Activated naive CD4-positive, alpha-beta T cell treated with anti-CD3 and anti-CD28 coated beads for 36 hours (primary cell): ENCODE measurements at regions not wholly inside any gene's neighbourhood (a gene's known extent, or its start where the extent isn't known, plus 50 kb on each side); places are given as distances from the start of the nearest gene placed in this dataset.

Experiments used
- CTCF ChIA-PET: fragments of 350-600 bp; sonication (Branson Sonifier 250); formaldehyde crosslinking; loops from one replicate; lab custom pipeline; 2021; ENCODE audit warnings: antibody characterized with exemption; lab: Charles Lee
- DNase-seq: peaks from one replicate; pipeline ENCODE4 v3.0.0-alpha.2; 2020
- H3K27ac Mint-ChIP-seq: one replicate; pipeline ENCODE4 v1.8.0; 2021; ENCODE audit warnings: mild to moderate bottlenecking, mixed read lengths
- H3K27me3 Mint-ChIP-seq: one replicate; pipeline ENCODE4 v1.8.0; 2021; ENCODE audit warnings: low read depth, mixed read lengths
- H3K36me3 Mint-ChIP-seq: one replicate; pipeline ENCODE4 v1.8.0; 2021; ENCODE audit warnings: low read depth, mixed read lengths
- H3K4me1 Mint-ChIP-seq: one replicate; pipeline ENCODE4 v1.8.0; 2021; ENCODE audit warnings: low read depth, mixed read lengths
- H3K4me3 Mint-ChIP-seq: one replicate; pipeline ENCODE4 v1.8.0; 2021; ENCODE audit warnings: mild to moderate bottlenecking, moderate library complexity, mixed read lengths
- H3K9me3 Mint-ChIP-seq: one replicate; pipeline ENCODE4 v1.8.0; 2021; ENCODE audit warnings: mixed read lengths
- intact Hi-C: fragments of 100-400 bp; cut with micrococcal nuclease; formaldehyde crosslinking; loops from one replicate; pipeline ENCODE4 v1.15.1; 2023

DNA sequence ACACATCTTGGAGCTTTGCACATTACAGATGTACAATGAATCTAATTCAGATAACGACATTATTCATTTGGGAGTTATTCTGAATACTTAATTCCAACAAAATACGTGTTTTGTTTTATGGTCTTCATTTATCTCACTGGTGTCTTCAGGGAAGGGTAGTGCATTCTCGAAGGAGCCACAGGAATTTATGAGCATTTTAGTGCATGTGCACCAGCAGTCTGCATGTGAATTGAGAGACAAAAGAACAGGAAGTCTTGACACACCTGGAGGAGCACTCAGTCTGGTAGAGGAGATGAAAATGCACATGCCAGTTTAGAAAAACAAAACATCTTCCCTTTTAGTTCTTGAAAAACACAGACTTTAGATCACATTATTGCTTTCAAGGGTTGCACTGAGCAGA lies 228.7 kb downstream of the LRATD1 start:
- intact Hi-C loops, result no loop called here
- Mint-ChIP-seq H3K27me3 (peaks cover 2% of the 10 kb centered on the region), H3K9me3 (peaks cover 16% of the 10 kb centered on the region), H3K36me3 (no peaks in the 10 kb centered on the region), H3K4me3 (no peak overlapping the region), H3K27ac (no peak overlapping the region), H3K4me1 (no peaks in the 10 kb centered on the region)
- CTCF ChIA-PET, result no interaction called here
- DNase-seq, result no peak

DNA sequence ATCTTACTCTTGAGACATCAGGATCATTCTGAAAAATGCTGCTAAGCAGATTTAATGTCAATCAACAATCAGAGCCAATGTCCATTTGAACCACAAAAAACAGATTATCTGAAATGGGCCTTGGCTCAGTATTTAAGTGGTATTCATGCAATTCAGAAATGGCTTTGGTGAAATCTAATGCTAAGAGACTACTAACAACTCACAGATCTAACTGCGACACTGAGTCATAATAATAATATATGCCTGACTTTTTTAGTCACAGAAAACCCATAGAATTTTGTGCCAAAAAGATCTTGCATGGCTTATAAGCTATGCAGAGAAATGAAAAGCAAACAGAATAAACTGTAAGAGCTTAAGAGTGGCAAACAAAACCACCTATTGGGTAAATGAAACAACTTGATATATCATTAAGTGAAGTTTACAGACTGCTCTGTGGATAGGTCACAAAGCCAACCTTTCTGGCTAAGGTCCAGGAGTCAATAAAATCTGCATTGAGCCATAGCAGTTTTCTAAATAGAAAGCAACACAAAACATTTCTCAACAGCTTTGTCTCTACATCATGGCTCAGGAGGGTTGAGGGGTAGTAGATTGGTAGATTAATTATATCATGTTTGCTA lies 234.3 kb downstream of the LRATD1 start:
- CTCF ChIA-PET, result no interaction called here
- H3K4me3 Mint-ChIP-seq, result no peak overlapping the region
- intact Hi-C loops, result no loop called here

DNA sequence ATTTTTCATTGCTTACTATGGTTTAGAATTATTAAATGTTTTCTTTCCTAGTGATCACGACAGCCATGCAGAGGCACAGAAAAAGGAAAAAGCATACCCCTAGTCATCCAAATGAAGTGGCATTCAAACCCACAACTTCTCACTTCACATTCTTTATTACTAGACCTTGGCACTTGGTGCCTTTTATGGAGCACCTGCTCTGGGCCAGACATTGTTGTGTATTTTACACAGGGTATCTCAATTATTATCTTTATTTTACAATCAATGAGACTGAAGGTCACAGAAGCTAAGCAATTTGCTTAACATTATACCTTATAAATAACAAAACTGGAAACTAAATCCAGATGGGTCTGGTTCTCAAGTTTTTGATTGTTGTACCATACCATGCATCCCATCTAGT lies 235.3 kb downstream of the LRATD1 start:
- intact Hi-C loops, result no loop called here
- no peak for DNase-seq
- no peak overlapping the region for H3K27ac Mint-ChIP-seq
- no peak overlapping the region for H3K4me3 Mint-ChIP-seq
- CTCF ChIA-PET, result no interaction called here
- no peaks in the 10 kb centered on the region for H3K36me3 Mint-ChIP-seq
- H3K9me3 Mint-ChIP-seq, result peaks cover 7% of the 10 kb centered on the region
- H3K4me1 Mint-ChIP-seq, result no peaks in the 10 kb centered on the region
- no peaks in the 10 kb centered on the region for H3K27me3 Mint-ChIP-seq

More for the DNA sequence above, 234.3 kb downstream of the LRATD1 start:
- Mint-ChIP-seq H3K9me3 (peaks cover 8% of the 10 kb centered on the region), H3K4me1 (no peaks in the 10 kb centered on the region), H3K27me3 (peaks cover under 1% of the 10 kb centered on the region), H3K27ac (no peak overlapping the region), H3K36me3 (no peaks in the 10 kb centered on the region)
- DNase-seq, result no peak

- CTCF ChIA-PET, result interaction anchor here (0.9 kb wide), 1 partner anchor 31 kb away, joined by 3 read pairs; no protein-coding TSS in a partner anchor
- Mint-ChIP-seq H3K27me3 (peaks cover under 1% of the 10 kb centered on the region), H3K36me3 (no peaks in the 10 kb centered on the region), H3K4me1 (no peaks in the 10 kb centered on the region), H3K4me3 (no peak overlapping the region), H3K27ac (no peak overlapping the region), H3K9me3 (peaks cover 5% of the 10 kb centered on the region)
- intact Hi-C loops, result no loop called here
- no peak for DNase-seq
These were observed 240.3 kb downstream of the LRATD1 start for GRCh38 chr2:14872779-14873325.

DNA sequence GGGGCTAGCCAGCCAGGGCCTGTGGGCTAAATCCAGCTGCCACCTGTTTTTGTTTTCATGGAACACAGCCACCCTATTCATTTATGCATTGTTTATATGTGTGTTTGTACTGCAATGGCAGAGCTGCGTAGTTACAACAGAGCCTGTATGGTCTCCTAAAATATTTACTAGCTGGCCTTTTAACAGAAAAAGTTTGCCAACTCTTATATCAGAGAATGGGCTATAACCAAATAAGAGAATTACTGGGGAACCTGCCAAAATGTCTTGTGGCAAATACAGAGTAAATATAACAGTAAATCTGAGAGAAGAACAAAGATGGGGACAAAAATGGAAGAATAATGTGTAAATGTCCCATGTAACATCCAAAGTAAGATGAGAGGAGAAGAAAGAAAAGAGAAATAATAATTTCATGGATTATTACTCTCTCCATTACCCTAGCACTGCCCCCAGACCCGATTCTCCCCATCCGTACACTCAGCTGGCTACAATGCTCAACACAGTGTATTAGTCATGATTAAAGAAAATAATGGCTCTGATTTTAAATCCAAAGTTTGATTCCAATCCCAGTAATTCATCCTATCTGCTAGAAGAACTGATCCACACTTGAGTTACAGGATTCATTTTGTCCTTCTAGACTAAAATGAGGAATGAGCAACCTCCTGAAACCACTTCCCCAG lies 249.3 kb downstream of the LRATD1 start:
- DNase-seq, result no peak
- intact Hi-C loops, result no loop called here
- H3K27me3 Mint-ChIP-seq, result peaks cover 2% of the 10 kb centered on the region
- H3K4me3 Mint-ChIP-seq, result no peak overlapping the region
- H3K4me1 Mint-ChIP-seq, result no peaks in the 10 kb centered on the region
- no peaks in the 10 kb centered on the region for H3K9me3 Mint-ChIP-seq
- no peaks in the 10 kb centered on the region for H3K36me3 Mint-ChIP-seq
- H3K27ac Mint-ChIP-seq, result no peak overlapping the region
- CTCF ChIA-PET, result no interaction called here

DNA sequence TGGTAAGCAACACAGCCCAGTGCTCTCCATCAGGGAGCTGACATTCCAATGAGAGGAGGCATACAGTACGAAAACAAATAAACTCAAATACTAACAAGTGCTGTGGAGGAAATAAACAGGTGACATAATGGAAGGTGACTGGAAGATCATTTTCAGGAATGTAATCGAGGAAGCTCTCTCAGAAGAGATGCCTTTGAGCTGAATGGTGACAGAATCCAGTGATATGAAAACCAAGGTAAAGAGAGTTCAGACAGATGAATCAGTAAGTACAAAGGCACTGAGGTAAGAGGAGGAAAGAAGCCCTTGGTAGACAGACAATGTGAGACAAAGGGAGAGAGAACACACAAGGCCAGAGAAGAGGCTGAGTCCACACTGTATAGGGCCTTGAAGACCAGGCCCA lies 252.1 kb downstream of the LRATD1 start:
- Mint-ChIP-seq H3K4me3 (no peak overlapping the region), H3K36me3 (no peaks in the 10 kb centered on the region)
- intact Hi-C loops, result no loop called here

DNA sequence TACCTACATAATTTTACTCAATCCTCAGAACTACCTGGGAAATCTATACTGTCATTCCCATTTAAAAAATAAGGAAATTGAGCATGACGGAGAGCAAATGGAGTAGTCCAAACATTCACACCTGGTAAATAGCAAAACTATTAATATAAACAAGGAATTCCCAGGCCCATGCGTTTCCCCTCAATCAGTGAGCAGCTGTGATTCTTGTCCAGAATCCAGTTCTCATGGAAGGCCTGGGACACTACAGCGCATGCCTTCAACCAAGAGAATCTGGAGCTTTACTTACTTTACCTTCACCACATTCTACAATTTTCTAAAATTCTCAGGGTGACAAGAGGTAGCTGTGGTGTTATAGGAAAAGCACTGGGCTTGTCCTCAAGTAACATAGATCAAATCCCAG lies 259.0 kb downstream of the LRATD1 start:
- no peak overlapping the region for H3K4me3 Mint-ChIP-seq
- no peak overlapping the region for H3K27ac Mint-ChIP-seq
- intact Hi-C loops, result no loop called here
- CTCF ChIA-PET, result no interaction called here
- no peak for DNase-seq
- H3K4me1 Mint-ChIP-seq, result no peaks in the 10 kb centered on the region
- H3K27me3 Mint-ChIP-seq, result peaks cover 4% of the 10 kb centered on the region
- no peaks in the 10 kb centered on the region for H3K36me3 Mint-ChIP-seq
- no peaks in the 10 kb centered on the region for H3K9me3 Mint-ChIP-seq

More for the DNA sequence above, 252.1 kb downstream of the LRATD1 start:
- CTCF ChIA-PET, result no interaction called here
- H3K27ac Mint-ChIP-seq, result no peak overlapping the region
- no peaks in the 10 kb centered on the region for H3K4me1 Mint-ChIP-seq
- no peaks in the 10 kb centered on the region for H3K9me3 Mint-ChIP-seq
- H3K27me3 Mint-ChIP-seq, result no peaks in the 10 kb centered on the region
- DNase-seq, result no peak

- Mint-ChIP-seq H3K27ac (no peak overlapping the region), H3K4me1 (no peaks in the 10 kb centered on the region), H3K9me3 (no peaks in the 10 kb centered on the region), H3K4me3 (no peak overlapping the region), H3K36me3 (no peaks in the 10 kb centered on the region), H3K27me3 (peaks cover 7% of the 10 kb centered on the region)
- no peak for DNase-seq
- CTCF ChIA-PET, result interaction anchor here (0.7 kb wide), 1 partner anchor 105 kb away, joined by 3 read pairs; no protein-coding TSS in a partner anchor
- intact Hi-C loops, result no loop called here
These were observed 264.0 kb downstream of the LRATD1 start for GRCh38 chr2:14896330-14897030.

DNA sequence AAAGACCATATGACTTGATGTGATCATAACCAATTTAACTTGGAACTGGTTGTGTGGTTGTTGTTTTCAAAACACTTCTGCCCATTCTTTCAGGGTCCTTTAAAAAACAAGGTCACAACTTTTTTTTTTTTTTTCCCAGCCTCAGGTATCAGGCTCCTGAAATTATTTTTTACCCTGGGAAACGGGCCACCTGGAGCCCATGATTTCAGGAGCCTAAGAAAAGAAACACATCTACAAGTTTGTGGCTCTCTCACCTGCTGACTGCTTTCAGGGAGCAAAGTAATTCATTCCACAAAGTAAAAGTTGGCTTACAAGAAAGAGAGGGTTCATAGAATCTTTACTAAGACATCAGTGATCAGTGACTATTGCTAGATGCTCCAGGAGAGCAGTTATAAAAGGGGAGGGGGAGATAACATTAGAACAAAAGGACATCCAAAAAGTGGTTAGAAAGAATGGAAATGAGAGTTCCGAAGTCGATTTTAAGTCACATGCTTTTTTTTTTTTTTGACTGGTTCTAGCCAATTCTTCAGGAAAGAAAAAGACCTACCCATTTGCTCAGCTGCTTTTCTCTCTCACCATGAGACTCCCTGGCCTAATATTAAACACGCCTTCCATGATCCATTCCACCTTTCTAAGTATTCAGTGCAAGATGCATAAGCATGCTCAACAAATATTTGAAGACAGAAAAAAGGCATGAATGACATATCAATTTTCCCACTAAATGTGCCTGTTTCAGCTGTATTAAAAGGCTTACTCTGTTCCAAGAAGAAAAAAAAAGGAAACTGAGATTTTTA lies 267.3 kb downstream of the LRATD1 start:
- Mint-ChIP-seq H3K4me3 (no peak overlapping the region), H3K27ac (no peak overlapping the region), H3K4me1 (no peaks in the 10 kb centered on the region), H3K9me3 (no peaks in the 10 kb centered on the region), H3K27me3 (peaks cover 9% of the 10 kb centered on the region), H3K36me3 (no peaks in the 10 kb centered on the region)
- CTCF ChIA-PET, result interaction anchor here (0.7 kb wide), 1 partner anchor 132 kb away, joined by 4 read pairs; no protein-coding TSS in a partner anchor
- intact Hi-C loops, result no loop called here
- DNase-seq, result no peak

GRCh38 chr2:14901737-14902136 lies 269.2 kb downstream of the LRATD1 start:
- Mint-ChIP-seq H3K27me3 (peaks cover 7% of the 10 kb centered on the region), H3K9me3 (no peaks in the 10 kb centered on the region), H3K4me3 (no peak overlapping the region), H3K27ac (no peak overlapping the region), H3K4me1 (no peaks in the 10 kb centered on the region), H3K36me3 (no peaks in the 10 kb centered on the region)
- DNase-seq, result no peak
- CTCF ChIA-PET, result interaction anchor here (1.3 kb wide), 1 partner anchor 160 kb away, joined by 3 read pairs; no protein-coding TSS in a partner anchor
- intact Hi-C loops, result no loop called here

- intact Hi-C loops, result loop anchor here (1.0 kb wide), 2 partner anchors 256 to 674 kb away; no protein-coding TSS in a partner anchor
- DNase-seq, result no peak
- Mint-ChIP-seq H3K4me3 (no peak overlapping the region), H3K4me1 (no peaks in the 10 kb centered on the region), H3K27ac (no peak overlapping the region), H3K9me3 (no peaks in the 10 kb centered on the region), H3K36me3 (no peaks in the 10 kb centered on the region), H3K27me3 (peaks cover 7% of the 10 kb centered on the region)
- CTCF ChIA-PET, result interaction anchor here (0.7 to 1.8 kb wide), 8 partner anchors 12 to 676 kb away, joined by 3 to 5 read pairs (median 4); no protein-coding TSS in a partner anchor
These were observed 270.4 kb downstream of the LRATD1 start for GRCh38 chr2:14902953-14903352.
